ENCODE measurements at regions not wholly inside any gene's neighbourhood (a gene's known extent, or its start where the extent isn't known, plus 50 kb on each side); places are given as distances from the start of the nearest gene placed in this dataset.
A peak's percentile ranks its signal among the peaks of the same experiment; 100 is the strongest.

DNA sequence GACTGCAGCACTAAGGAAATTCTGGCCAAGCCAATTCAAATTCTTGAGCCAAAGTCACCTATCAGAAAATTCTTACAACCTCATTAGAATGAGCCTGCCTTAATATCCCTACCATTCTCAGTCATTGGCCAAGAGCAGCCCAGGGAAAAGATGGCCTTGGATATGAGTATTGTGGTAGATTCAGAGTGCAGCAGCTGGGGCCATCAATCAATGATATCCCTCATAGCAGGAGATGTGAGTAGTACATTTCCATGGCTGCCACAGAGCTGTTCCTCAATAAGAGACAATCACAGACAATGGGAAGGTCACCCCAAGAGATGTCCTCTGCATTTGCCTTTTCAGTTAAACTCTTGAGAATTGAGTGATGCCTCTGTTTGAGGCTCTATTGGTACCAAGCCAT is 161.6 kb downstream of the DYRK2 start:
- H3K27me3 Mint-ChIP-seq (ENCODE audit: low read depth, unreplicated experiment), result no peaks in the 10 kb centered on the region
- Histone ChIP-seq H3K4me1 (ENCODE audit: insufficient read depth, low read length) (no peaks in the 10 kb centered on the region), H2AFZ (ENCODE audit: low read depth, low read length) (no peak overlapping the region), H3K9ac (ENCODE audit: low read length) (no peak overlapping the region), H3K4me2 (ENCODE audit: low read length) (no peak overlapping the region), H3K36me3 (ENCODE audit: insufficient read depth, low read length) (no peaks in the 10 kb centered on the region), H3K79me2 (ENCODE audit: insufficient read depth, low read length) (no peaks in the 10 kb centered on the region), H3K4me3 (ENCODE audit: insufficient read depth, low read depth, low read length) (no peak overlapping the region), H3K27ac (ENCODE audit: low read depth, low read length) (no peak overlapping the region), H3K9me3 (ENCODE audit: insufficient read depth, low read depth, low read length) (no peaks in the 10 kb centered on the region), H4K20me1 (ENCODE audit: insufficient read depth, low read length) (no peaks in the 10 kb centered on the region), H3K27me3 (ENCODE audit: insufficient read depth, low read length) (no peaks in the 10 kb centered on the region)
- no peak overlapping the region for H3K27ac Mint-ChIP-seq (ENCODE audit: unreplicated experiment)
- no peak overlapping the region for H3K4me3 Mint-ChIP-seq (ENCODE audit: unreplicated experiment)
- no peaks in the 10 kb centered on the region for H3K36me3 Mint-ChIP-seq (ENCODE audit: low read depth, unreplicated experiment)
- peaks cover 5% of the 10 kb centered on the region for H3K4me1 Mint-ChIP-seq (ENCODE audit: low read depth, unreplicated experiment)
- peaks cover 7% of the 10 kb centered on the region for H3K9me3 Mint-ChIP-seq (ENCODE audit: unreplicated experiment)
- DNase-seq (ENCODE audit: low read depth) (no peak), FAIRE-seq (no peak)
- no peak for TF ChIP-seq EZH2 (IDR thresholded peaks at IDR 0.05; ENCODE audit: insufficient read depth, low read length)
- TF ChIP-seq, protein P1, sequence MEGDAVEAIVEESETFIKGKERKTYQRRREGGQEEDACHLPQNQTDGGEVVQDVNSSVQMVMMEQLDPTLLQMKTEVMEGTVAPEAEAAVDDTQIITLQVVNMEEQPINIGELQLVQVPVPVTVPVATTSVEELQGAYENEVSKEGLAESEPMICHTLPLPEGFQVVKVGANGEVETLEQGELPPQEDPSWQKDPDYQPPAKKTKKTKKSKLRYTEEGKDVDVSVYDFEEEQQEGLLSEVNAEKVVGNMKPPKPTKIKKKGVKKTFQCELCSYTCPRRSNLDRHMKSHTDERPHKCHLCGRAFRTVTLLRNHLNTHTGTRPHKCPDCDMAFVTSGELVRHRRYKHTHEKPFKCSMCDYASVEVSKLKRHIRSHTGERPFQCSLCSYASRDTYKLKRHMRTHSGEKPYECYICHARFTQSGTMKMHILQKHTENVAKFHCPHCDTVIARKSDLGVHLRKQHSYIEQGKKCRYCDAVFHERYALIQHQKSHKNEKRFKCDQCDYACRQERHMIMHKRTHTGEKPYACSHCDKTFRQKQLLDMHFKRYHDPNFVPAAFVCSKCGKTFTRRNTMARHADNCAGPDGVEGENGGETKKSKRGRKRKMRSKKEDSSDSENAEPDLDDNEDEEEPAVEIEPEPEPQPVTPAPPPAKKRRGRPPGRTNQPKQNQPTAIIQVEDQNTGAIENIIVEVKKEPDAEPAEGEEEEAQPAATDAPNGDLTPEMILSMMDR (IDR thresholded peaks at IDR 0.05; ENCODE audit: insufficient read depth, low read depth, low read length), result no peak

DNA sequence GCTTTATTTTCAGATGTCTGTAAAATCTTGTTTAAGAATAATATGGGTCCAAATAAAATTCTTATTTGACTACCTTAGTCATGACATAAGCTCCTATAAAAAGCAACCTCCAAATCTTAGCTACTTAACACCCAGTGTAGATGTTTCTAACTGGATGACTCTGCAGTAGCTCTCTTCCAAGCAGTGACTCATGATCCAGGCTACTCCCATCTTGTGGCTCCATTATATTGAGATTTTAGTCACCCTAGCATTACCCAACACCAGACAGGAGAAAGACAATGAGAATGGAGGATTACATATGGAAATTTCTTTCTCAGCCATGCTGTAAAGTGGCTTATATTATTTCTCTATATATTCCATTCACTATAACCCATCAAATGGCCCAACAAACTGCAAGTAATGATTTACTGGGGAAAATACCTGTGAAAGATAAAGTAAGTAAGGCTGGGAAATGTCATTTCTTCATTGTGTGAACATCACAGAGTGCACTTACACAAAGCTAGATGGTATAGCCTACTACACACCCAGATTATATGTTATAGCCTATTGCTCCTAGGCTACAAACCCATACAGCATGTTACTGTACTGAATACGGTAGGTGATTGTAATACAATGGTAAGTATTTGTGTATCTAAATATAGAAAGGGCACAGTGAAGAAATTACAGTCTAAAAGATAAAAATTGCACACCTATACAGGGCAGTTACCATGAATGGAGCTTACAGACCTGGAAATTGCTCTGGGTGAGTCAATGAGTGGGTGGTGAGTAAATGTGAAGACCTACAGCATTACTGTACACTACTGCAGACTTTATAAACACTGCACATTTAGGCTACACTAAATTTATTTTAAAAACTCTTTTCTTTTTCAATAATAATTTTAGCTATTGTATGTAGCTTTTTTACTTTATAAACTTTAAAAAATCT is 163.2 kb downstream of the DYRK2 start:
- no peak overlapping the region for H3K9ac ChIP-seq (ENCODE audit: low read length)
- no peak overlapping the region for H3K4me3 Mint-ChIP-seq (ENCODE audit: unreplicated experiment)
- no peaks in the 10 kb centered on the region for H3K27me3 ChIP-seq (ENCODE audit: insufficient read depth, low read length)
- H2AFZ ChIP-seq (ENCODE audit: low read depth, low read length), result no peak overlapping the region
- H3K36me3 ChIP-seq (ENCODE audit: insufficient read depth, low read length), result no peaks in the 10 kb centered on the region
- TF ChIP-seq, protein P1 (IDR thresholded peaks at IDR 0.05; ENCODE audit: insufficient read depth, low read depth, low read length), result no peak
- TF ChIP-seq EZH2 (IDR thresholded peaks at IDR 0.05; ENCODE audit: insufficient read depth, low read length), result no peak
- H3K36me3 Mint-ChIP-seq (ENCODE audit: low read depth, unreplicated experiment), result no peaks in the 10 kb centered on the region
- peaks cover 12% of the 10 kb centered on the region for H3K9me3 Mint-ChIP-seq (ENCODE audit: unreplicated experiment)
- no peaks in the 10 kb centered on the region for H3K9me3 ChIP-seq (ENCODE audit: insufficient read depth, low read depth, low read length)
- H3K27me3 Mint-ChIP-seq (ENCODE audit: low read depth, unreplicated experiment), result no peaks in the 10 kb centered on the region
- H3K4me3 ChIP-seq (ENCODE audit: insufficient read depth, low read depth, low read length), result no peak overlapping the region
- no peaks in the 10 kb centered on the region for H3K79me2 ChIP-seq (ENCODE audit: insufficient read depth, low read length)
- DNase-seq (ENCODE audit: low read depth), result peak; percentile 84
- H3K4me1 Mint-ChIP-seq (ENCODE audit: low read depth, unreplicated experiment), result peaks cover 5% of the 10 kb centered on the region
- H4K20me1 ChIP-seq (ENCODE audit: insufficient read depth, low read length), result no peaks in the 10 kb centered on the region
- peak overlapping the region; percentile 24 for H3K27ac Mint-ChIP-seq (ENCODE audit: unreplicated experiment)
- peak overlapping the region; percentile 28 for H3K4me2 ChIP-seq (ENCODE audit: low read length)
- peak overlapping the region; percentile 56 for H3K27ac ChIP-seq (ENCODE audit: low read depth, low read length)
- FAIRE-seq, result peak; percentile 78
- no peaks in the 10 kb centered on the region for H3K4me1 ChIP-seq (ENCODE audit: insufficient read depth, low read length)

DNA sequence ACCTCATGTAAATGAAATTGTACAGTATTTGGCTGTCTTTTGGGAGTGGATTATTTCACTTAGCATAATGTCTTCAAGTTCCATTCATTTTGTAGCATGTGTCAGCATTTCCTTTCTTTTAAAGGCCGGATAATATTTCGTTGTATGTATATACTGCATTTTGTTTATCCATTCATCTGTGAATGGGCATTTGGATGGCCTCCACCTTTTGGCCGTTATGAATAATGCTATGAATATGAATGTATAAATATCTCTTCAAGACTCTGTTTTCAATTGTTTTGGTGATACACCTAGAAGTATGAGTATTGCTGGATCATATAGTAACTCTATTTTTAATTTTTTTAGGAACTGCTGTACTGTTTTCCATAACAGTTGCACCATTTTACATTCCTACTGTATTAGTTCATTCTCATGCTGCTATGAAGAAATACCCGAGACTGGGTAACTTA is 164.9 kb downstream of the DYRK2 start:
- DNase-seq (ENCODE audit: low read depth), result no peak
- no peaks in the 10 kb centered on the region for H3K9me3 ChIP-seq (ENCODE audit: insufficient read depth, low read depth, low read length)
- no peaks in the 10 kb centered on the region for H3K36me3 ChIP-seq (ENCODE audit: insufficient read depth, low read length)
- TF ChIP-seq, protein P1 (IDR thresholded peaks at IDR 0.05; ENCODE audit: insufficient read depth, low read depth, low read length), result no peak
- TF ChIP-seq EZH2 (IDR thresholded peaks at IDR 0.05; ENCODE audit: insufficient read depth, low read length), result no peak
- no peaks in the 10 kb centered on the region for H3K36me3 Mint-ChIP-seq (ENCODE audit: low read depth, unreplicated experiment)
- H3K27ac ChIP-seq (ENCODE audit: low read depth, low read length), result no peak overlapping the region
- no peak overlapping the region for H3K9ac ChIP-seq (ENCODE audit: low read length)
- H3K4me1 ChIP-seq (ENCODE audit: insufficient read depth, low read length), result no peaks in the 10 kb centered on the region
- no peak overlapping the region for H3K4me3 Mint-ChIP-seq (ENCODE audit: unreplicated experiment)
- H3K27me3 ChIP-seq (ENCODE audit: insufficient read depth, low read length), result no peaks in the 10 kb centered on the region
- H3K4me2 ChIP-seq (ENCODE audit: low read length), result no peak overlapping the region
- no peaks in the 10 kb centered on the region for H4K20me1 ChIP-seq (ENCODE audit: insufficient read depth, low read length)
- peaks cover 2% of the 10 kb centered on the region for H3K4me1 Mint-ChIP-seq (ENCODE audit: low read depth, unreplicated experiment)
- H3K4me3 ChIP-seq (ENCODE audit: insufficient read depth, low read depth, low read length), result no peak overlapping the region
- H3K27me3 Mint-ChIP-seq (ENCODE audit: low read depth, unreplicated experiment), result no peaks in the 10 kb centered on the region
- FAIRE-seq, result no peak
- H2AFZ ChIP-seq (ENCODE audit: low read depth, low read length), result no peak overlapping the region
- no peaks in the 10 kb centered on the region for H3K79me2 ChIP-seq (ENCODE audit: insufficient read depth, low read length)
- H3K9me3 Mint-ChIP-seq (ENCODE audit: unreplicated experiment), result peaks cover 12% of the 10 kb centered on the region
- H3K27ac Mint-ChIP-seq (ENCODE audit: unreplicated experiment), result no peak overlapping the region
